GM19099 (cell line): ENCODE measurements at regions not wholly inside any gene's neighbourhood (a gene's known extent, or its start where the extent isn't known, plus 50 kb on each side); places are given as distances from the start of the nearest gene placed in this dataset.

Source experiments
- POLR2A ChIP-seq: IDR thresholded peaks from 3 replicates; pipeline ENCODE4 v1.6.1; 2011; ENCODE audit warnings: low read depth; ENCODE audit not compliant: insufficient read length; ENCODE audit errors: extremely low read depth

- TF ChIP-seq POLR2A: no peak
Measured at GRCh38 chr2:47728551-47728950, 54.4 kb upstream of the MSH6 start.

GRCh38 chr2:47727956-47728355, 55.0 kb upstream of the MSH6 start:
- no peak for TF ChIP-seq POLR2A

- no peak for TF ChIP-seq POLR2A
Measured at GRCh38 chr2:47725808-47726207, 57.1 kb upstream of the MSH6 start.

- peak; percentile 21 for TF ChIP-seq POLR2A
Measured at GRCh38 chr2:47724221-47724981, 58.5 kb upstream of the MSH6 start.

GRCh38 chr2:47721296-47721695, 61.6 kb upstream of the MSH6 start:
- TF ChIP-seq POLR2A: no peak

- no peak for TF ChIP-seq POLR2A
Measured at GRCh38 chr2:47720559-47720958, 62.4 kb upstream of the MSH6 start.

- TF ChIP-seq POLR2A: no peak
Measured at GRCh38 chr2:47720036-47720435, 62.9 kb upstream of the MSH6 start.

- no peak for TF ChIP-seq POLR2A
Measured at GRCh38 chr2:47719099-47719498, 63.8 kb upstream of the MSH6 start.

- TF ChIP-seq POLR2A: no peak
Measured at GRCh38 chr2:47715552-47715951, 67.4 kb upstream of the MSH6 start.

GRCh38 chr2:47708801-47709499, 74.0 kb upstream of the MSH6 start:
- no peak for TF ChIP-seq POLR2A

- no peak for TF ChIP-seq POLR2A
Measured at GRCh38 chr2:47704287-47704686, 78.7 kb upstream of the MSH6 start.

- TF ChIP-seq POLR2A: no peak
Measured at GRCh38 chr2:47699533-47700215, 83.3 kb upstream of the MSH6 start.

GRCh38 chr2:47697000-47697601, 85.8 kb upstream of the MSH6 start:
- TF ChIP-seq POLR2A: no peak

- TF ChIP-seq POLR2A: no peak
Measured at GRCh38 chr2:47696478-47696831, 86.5 kb upstream of the MSH6 start.

- no peak for TF ChIP-seq POLR2A
Measured at GRCh38 chr2:47695800-47696477, 87.0 kb upstream of the MSH6 start.
